ENCODE measurements at regions not wholly inside any gene's neighbourhood (a gene's known extent, or its start where the extent isn't known, plus 50 kb on each side); places are given as distances from the start of the nearest gene placed in this dataset.

GRCh38 chr14:45658226-45658916 lies 405.4 kb upstream of the MIS18BP1 start:
- Mint-ChIP-seq H3K4me1 (ENCODE audit: low read depth, unreplicated experiment) (no peaks in the 10 kb centered on the region), H3K36me3 (ENCODE audit: insufficient read depth, unreplicated experiment) (no peaks in the 10 kb centered on the region), H3K27ac (ENCODE audit: unreplicated experiment) (no peak overlapping the region), H3K9me3 (ENCODE audit: low read depth, unreplicated experiment) (peaks cover 6% of the 10 kb centered on the region), H3K4me3 (ENCODE audit: low read depth, unreplicated experiment) (no peak overlapping the region), H3K27me3 (ENCODE audit: unreplicated experiment) (no peaks in the 10 kb centered on the region)
- CTCF ChIA-PET = no interaction called here
- TF ChIP-seq, protein P1, sequence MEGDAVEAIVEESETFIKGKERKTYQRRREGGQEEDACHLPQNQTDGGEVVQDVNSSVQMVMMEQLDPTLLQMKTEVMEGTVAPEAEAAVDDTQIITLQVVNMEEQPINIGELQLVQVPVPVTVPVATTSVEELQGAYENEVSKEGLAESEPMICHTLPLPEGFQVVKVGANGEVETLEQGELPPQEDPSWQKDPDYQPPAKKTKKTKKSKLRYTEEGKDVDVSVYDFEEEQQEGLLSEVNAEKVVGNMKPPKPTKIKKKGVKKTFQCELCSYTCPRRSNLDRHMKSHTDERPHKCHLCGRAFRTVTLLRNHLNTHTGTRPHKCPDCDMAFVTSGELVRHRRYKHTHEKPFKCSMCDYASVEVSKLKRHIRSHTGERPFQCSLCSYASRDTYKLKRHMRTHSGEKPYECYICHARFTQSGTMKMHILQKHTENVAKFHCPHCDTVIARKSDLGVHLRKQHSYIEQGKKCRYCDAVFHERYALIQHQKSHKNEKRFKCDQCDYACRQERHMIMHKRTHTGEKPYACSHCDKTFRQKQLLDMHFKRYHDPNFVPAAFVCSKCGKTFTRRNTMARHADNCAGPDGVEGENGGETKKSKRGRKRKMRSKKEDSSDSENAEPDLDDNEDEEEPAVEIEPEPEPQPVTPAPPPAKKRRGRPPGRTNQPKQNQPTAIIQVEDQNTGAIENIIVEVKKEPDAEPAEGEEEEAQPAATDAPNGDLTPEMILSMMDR (IDR thresholded peaks at IDR 0.05; ENCODE audit: unreplicated experiment) = no peak
- DNase-seq = no peak
- intact Hi-C loops (cut with micrococcal nuclease; ENCODE audit: unreplicated experiment) = no loop called here
- BruUV-seq (replicated peaks) = no TSS peak

GRCh38 chr14:45651890-45652289 lies 398.9 kb upstream of the MIS18BP1 start:
- Mint-ChIP-seq H3K4me1 (ENCODE audit: low read depth, unreplicated experiment) (no peaks in the 10 kb centered on the region), H3K27me3 (ENCODE audit: unreplicated experiment) (no peaks in the 10 kb centered on the region), H3K4me3 (ENCODE audit: low read depth, unreplicated experiment) (no peak overlapping the region), H3K36me3 (ENCODE audit: insufficient read depth, unreplicated experiment) (no peaks in the 10 kb centered on the region), H3K27ac (ENCODE audit: unreplicated experiment) (no peak overlapping the region), H3K9me3 (ENCODE audit: low read depth, unreplicated experiment) (peaks cover 2% of the 10 kb centered on the region)
- CTCF ChIA-PET = no interaction called here
- no TSS peak for BruUV-seq (replicated peaks)
- no peak for DNase-seq
- TF ChIP-seq, protein P1 (IDR thresholded peaks at IDR 0.05; ENCODE audit: unreplicated experiment) = no peak
- intact Hi-C loops (cut with micrococcal nuclease; ENCODE audit: unreplicated experiment) = no loop called here

DNA sequence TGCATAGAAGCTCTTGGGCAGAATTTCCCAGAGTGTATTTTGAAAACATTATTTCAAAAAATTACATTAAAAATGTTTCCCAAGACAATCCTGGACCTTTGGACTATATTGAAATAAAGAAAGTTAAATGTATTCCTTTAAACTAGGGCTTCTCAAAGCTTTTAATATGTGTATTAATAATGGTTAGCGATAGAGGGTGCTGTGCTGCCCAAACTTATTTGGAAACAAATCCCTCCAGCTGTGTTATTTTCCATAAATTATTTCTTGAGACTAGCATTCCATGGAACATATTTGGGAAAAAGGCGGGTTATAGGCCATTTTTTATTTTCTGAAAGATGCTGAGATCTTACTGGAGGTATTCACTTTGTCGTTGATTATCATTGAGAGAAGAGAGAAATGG lies 397.8 kb upstream of the MIS18BP1 start:
- CTCF ChIA-PET = no interaction called here
- no peaks in the 10 kb centered on the region for H3K36me3 Mint-ChIP-seq (ENCODE audit: insufficient read depth, unreplicated experiment)
- no peak overlapping the region for H3K27ac Mint-ChIP-seq (ENCODE audit: unreplicated experiment)
- no peaks in the 10 kb centered on the region for H3K4me1 Mint-ChIP-seq (ENCODE audit: low read depth, unreplicated experiment)
- intact Hi-C loops (cut with micrococcal nuclease; ENCODE audit: unreplicated experiment) = no loop called here
- DNase-seq = no peak
- peaks cover 2% of the 10 kb centered on the region for H3K9me3 Mint-ChIP-seq (ENCODE audit: low read depth, unreplicated experiment)
- TF ChIP-seq, protein P1 (IDR thresholded peaks at IDR 0.05; ENCODE audit: unreplicated experiment) = no peak
- H3K27me3 Mint-ChIP-seq (ENCODE audit: unreplicated experiment) = no peaks in the 10 kb centered on the region
- no TSS peak for BruUV-seq (replicated peaks)
- no peak overlapping the region for H3K4me3 Mint-ChIP-seq (ENCODE audit: low read depth, unreplicated experiment)

DNA sequence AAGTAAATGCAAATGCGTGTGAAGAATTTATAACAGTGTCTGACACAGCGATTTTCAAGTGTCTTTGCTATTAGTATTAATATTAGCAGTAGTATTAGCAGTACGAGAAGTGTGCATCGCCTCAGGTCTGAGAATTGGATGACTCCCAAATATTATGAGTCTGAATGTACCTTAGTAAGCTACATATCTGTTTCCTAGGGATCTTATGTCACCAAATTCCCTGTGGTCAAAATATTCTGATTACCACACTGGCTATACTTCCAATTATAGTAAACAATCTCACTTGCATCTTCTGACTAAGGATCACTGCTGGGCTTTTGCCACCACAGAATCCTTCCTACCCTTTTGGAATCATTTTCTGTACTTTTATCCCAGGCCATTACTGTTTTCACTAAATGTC lies 396.0 kb upstream of the MIS18BP1 start:
- DNase-seq = no peak
- intact Hi-C loops (cut with micrococcal nuclease; ENCODE audit: unreplicated experiment) = no loop called here
- BruUV-seq (replicated peaks) = no TSS peak
- CTCF ChIA-PET = no interaction called here
- no peaks in the 10 kb centered on the region for H3K4me1 Mint-ChIP-seq (ENCODE audit: low read depth, unreplicated experiment)
- H3K27me3 Mint-ChIP-seq (ENCODE audit: unreplicated experiment) = no peaks in the 10 kb centered on the region
- no peaks in the 10 kb centered on the region for H3K36me3 Mint-ChIP-seq (ENCODE audit: insufficient read depth, unreplicated experiment)
- no peak overlapping the region for H3K4me3 Mint-ChIP-seq (ENCODE audit: low read depth, unreplicated experiment)
- TF ChIP-seq, protein P1 (IDR thresholded peaks at IDR 0.05; ENCODE audit: unreplicated experiment) = no peak
- peaks cover 2% of the 10 kb centered on the region for H3K9me3 Mint-ChIP-seq (ENCODE audit: low read depth, unreplicated experiment)
- H3K27ac Mint-ChIP-seq (ENCODE audit: unreplicated experiment) = no peak overlapping the region

Measured in Calu3 (cell line).